GM21381 (cell line): ENCODE measurements at regions not wholly inside any gene's neighbourhood (a gene's known extent, or its start where the extent isn't known, plus 50 kb on each side); places are given as distances from the start of the nearest gene placed in this dataset.
"Not testable (repeated sequence)": the region's sequence is repeated elsewhere in the genome, so short reads cannot be mapped to it uniquely, and the experiment has no call there.

Source experiments
- ATAC-seq: cut with Tn5 transposase; IDR thresholded peaks from one replicate; pipeline ENCODE4 v1.9.1; 2021; ENCODE audit warnings: mild to moderate bottlenecking, moderate library complexity; ENCODE audit not compliant: unreplicated experiment

GRCh38 chr5:71903808-71904207, 184.7 kb downstream of the CARTPT start:
- ATAC-seq = no peak

- ATAC-seq = no peak
These were observed 185.8 kb downstream of the CARTPT start for GRCh38 chr5:71904852-71905251.

DNA sequence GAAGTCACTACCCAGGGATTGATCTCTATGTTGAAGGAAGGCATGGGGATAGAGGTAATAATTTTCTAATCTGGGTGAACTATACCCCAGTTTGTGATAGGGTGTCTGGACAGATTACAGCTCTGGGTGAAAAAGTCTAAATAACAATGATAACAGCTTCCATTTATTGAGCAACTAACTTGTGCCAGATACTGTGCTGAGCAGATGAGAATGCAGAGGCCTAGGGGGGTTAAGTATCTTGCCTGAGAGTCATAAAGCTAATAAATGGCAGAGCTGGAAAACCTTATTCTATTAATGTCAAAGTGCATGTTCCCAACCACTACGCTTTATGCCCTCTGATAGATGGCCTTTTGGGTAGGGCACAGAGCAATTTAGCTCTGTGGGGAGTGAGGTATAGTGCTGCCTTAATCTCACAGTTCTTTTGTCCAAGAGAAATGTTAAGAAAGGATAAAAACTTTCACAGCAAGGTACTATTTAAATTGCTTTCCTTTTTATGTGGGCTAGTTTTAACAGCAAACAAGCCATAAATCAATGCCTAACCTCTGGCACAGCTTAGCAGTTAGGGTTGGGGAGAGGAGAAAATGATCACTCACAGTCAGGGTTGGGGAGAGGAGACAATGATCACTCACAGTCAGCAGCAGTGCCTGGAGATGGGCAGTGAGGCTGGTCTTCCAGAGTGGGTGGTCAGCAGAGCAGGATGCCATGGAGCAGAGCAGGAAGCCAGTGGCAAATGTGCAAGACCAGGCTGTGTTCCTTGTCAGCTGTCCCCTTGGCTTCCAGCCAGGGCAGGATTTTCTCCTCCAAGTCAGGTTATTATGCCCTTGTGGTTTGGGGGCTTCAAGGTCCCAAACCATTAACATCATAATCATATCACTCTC, 187.0 kb downstream of the CARTPT start:
- no peak for ATAC-seq

DNA sequence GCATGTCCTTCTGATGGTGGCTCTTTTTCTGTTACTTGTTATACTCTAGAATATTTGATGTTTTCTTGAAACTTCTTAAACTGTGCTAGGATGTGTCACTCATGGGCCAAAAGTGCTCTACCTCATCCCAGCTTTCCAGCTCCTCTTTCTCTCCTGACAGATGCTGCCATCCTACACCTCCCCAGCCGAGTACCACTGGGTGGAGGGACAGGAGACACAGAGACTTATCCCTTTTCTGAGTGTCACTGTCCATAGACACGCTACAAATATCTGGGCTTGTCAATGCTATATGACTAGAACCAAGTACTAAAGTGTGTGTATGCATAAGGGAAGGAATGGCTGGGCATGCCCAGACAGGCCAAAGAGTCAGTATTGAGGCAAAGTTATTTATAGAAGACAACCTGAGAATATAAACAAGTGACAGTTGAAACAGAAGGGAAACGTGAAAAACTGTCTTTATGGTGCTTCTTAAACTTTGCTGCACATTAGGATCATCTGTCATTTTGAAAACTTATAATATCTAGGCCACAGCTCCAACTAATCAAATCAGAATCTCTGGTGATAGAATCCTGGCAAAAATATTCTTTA, 188.0 kb downstream of the CARTPT start:
- no peak for ATAC-seq

- ATAC-seq = no peak
These were observed 188.6 kb downstream of the CARTPT start for GRCh38 chr5:71907608-71908145.

DNA sequence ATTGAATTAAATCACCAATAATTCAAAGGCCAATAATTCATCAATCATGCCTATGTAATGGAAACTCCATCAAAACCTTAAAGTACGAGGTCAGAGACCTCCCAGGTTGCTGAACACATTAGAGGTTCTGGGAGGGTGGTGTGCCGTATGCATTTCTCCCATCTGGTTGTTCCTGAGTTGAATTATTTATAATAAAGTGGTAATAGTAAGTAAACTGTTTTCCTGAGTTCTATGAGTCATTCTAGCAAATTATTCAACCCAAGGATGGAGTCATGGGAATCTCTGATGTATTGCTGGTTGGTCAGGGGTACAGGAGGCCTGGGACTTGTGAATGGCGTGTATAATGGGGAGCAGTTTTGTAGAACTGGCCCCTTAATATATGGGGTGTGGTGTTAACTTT, 191.7 kb downstream of the CARTPT start:
- no peak for ATAC-seq

DNA sequence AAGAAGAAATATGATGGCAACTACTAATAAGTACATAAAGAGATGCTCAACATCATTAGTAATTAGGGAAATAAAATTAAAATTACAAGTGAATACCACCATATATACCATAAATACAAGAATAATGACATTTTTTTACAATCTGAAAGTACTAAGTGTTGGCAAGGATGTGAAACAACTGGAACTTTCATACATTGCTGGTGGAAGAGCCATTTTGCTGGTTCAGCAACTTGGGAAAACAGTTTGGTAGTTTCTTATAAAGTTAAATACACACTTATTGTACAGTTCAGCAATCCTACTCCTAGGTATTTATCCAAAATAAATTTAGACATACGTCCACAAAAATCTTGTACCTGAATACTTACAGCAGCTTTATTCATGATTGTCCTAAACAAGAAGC, 192.9 kb downstream of the CARTPT start:
- ATAC-seq = no peak

GRCh38 chr5:71914281-71914680, 193.0 kb upstream of the MAP1B start:
- no peak for ATAC-seq

DNA sequence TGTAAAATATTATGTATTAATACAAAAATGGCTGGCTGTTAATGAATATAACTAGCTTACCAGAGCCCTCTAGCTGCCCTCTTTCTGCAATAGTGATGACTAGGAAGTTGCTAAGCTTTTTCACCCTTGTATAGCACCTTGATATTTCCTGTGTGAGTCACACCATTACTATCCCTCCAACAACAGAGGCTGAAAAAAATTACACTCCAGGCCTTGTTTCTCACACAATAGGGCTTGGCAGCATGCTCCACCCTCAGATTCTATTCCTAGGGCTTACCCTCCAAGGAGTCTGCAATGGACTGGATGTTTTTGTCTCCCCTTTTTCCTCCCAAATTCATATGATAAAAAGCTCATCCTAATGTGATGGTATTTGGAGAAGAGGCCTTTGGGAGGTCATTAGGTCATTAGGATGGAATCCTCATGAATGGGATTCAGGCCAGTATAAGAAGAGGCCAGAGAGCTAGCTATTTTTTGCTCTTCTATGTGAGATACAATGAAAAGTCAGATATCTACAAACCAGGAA, 184.6 kb upstream of the MAP1B start:
- no peak for ATAC-seq

DNA sequence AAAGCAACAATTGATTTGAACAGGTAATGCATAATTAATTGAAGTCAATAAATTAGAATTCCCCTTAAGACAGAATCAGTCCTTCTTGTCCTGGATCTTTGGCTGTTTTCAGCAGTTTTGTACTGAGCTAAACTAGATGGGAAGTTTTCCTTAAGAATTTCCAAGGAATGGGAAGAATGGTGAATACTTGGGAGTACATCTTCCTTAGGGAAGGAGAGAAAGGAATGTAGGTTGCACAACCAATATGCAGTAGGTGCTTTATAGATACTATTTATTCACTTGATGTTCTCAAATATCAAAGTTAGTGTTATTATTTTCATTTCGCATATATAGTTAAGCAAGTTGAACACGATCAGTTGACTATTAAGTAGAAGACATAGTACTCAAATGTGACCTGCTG, 183.5 kb upstream of the MAP1B start:
- ATAC-seq = no peak

GRCh38 chr5:71924325-71924724, 182.9 kb upstream of the MAP1B start:
- ATAC-seq = no peak

GRCh38 chr5:71924980-71925379, 182.3 kb upstream of the MAP1B start:
- ATAC-seq = no peak

DNA sequence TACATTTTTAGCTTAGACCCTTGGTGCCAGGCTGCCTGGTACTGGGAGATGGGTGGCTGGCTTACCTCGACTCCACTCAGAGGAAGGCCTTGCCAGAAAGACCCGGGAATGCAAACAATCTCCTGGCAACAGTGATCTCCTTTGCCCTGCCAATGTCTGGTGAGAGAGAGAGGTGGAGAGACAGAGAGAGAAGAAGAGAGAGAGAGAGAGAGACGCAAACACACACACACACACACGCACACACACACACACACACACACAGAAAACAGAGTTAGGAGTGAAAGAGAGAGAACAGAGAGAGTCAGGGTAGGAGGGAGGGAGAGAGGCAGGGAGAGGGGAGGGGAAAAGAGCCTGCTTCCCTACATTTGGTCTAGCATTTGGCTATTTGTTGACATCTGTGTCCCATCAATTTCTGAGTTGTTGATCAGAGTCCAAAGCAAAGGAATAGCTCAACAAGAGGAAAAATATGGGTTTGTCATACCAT, 181.6 kb upstream of the MAP1B start:
- ATAC-seq = no peak

DNA sequence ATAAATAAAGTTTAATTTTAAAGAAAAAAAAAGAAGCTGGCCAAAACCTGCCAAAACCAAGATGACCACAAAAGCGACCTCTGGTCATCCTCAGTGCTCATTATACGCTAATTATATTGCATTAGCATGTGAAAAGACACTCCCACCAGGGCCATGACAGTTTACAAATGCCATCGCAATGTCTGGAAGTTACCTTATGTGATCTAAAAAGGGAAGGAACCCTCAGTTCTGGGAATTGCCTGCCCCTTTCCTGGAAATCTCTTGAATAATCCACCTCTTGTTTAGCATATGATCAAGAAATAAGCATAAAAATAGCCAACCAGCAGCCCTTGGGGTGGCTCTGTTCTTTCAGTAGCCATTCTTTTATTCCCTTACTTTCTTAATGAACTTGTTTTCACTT, 178.3 kb upstream of the MAP1B start:
- no peak for ATAC-seq

DNA sequence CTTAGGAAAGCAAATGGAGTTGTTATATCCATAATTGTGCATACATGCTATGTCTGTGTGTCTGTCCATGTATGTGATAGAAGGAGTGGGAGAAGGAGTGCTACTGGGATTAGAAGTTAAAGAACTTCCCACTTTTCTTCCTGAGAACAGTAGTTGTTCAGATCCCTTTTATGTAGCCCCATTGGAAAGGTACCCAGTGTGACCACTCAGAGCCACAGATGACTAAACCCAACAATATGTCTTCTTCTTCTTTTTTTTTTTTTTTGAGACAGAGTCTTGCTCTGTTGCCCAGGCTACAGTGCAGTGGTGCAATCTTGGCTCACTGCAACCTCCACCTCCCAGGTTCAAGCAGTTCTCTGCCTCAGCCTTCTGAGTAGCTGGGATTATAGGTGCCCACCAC, 176.7 kb upstream of the MAP1B start:
- not testable (repeated sequence) for ATAC-seq

GRCh38 chr5:71932131-71932654, 175.1 kb upstream of the MAP1B start:
- no peak for ATAC-seq

- ATAC-seq = no peak
These were observed 174.5 kb upstream of the MAP1B start for GRCh38 chr5:71932655-71933338.

DNA sequence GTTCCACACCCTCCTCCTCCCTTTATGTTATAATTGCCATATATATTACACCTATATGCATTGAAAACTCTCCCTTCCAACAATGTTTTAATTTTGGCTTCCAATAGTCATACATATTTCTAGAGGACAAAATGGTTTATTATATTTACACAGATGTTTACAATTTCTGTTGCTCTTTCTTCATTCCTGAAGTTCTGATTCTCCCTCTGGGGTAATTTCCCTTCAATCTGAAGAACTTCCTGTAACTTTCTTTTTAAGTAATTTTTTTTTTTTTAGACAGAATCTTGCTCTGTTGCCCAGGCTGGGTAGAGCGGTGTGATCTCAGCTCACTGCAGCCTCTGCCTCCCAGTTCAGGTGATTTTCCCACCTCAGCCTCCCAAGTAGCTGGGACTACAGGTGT, 173.0 kb upstream of the MAP1B start:
- no peak for ATAC-seq

- ATAC-seq = no peak
These were observed 169.2 kb upstream of the MAP1B start for GRCh38 chr5:71937921-71938698.

GRCh38 chr5:71938895-71939294, 168.4 kb upstream of the MAP1B start:
- no peak for ATAC-seq
